D721Med (cell line): ENCODE measurements at regions not wholly inside any gene's neighbourhood (a gene's known extent, or its start where the extent isn't known, plus 50 kb on each side); places are given as distances from the start of the nearest gene placed in this dataset.

Source experiments
- DNase-seq: peaks from one replicate; pipeline ENCODE4 v3.0.0; 2011; ENCODE audit warnings: low spot score; ENCODE audit not compliant: insufficient read length
- FAIRE-seq: peaks from 2 replicates; lab custom pipeline; 2011; peaks lifted over from hg19 to GRCh38; lab: Jason Lieb, UNC
- CTCF ChIP-seq: IDR thresholded peaks from 2 replicates; pipeline ENCODE4 v1.5.1; 2012; ENCODE audit warnings: mild to moderate bottlenecking, control low read depth; ENCODE audit not compliant: insufficient read depth; ENCODE audit errors: missing control alignments

GRCh38 chr2:56133931-56134629, 49.7 kb upstream of the CCDC85A start:
- TF ChIP-seq CTCF = no peak
- FAIRE-seq = no peak
- DNase-seq = no peak
